NOMO-1 (cell line): ENCODE measurements at regions not wholly inside any gene's neighbourhood (a gene's known extent, or its start where the extent isn't known, plus 50 kb on each side); places are given as distances from the start of the nearest gene placed in this dataset.
"Not testable (repeated sequence)": the region's sequence is repeated elsewhere in the genome, so short reads cannot be mapped to it uniquely, and the experiment has no call there.

Experiments used
- DNase-seq, 2 experiments: peaks; one replicate each; lab custom pipeline; 2025; ENCODE audit not compliant: unreplicated experiment in 2 of 2; lab: John Stamatoyannopoulos, UW

GRCh38 chr13:97520061-97520460 is 86.1 kb downstream of the RAP2A start:
- DNase-seq, result no peak

GRCh38 chr13:97520866-97521265 is 86.9 kb downstream of the RAP2A start:
- DNase-seq, result no peak

DNA sequence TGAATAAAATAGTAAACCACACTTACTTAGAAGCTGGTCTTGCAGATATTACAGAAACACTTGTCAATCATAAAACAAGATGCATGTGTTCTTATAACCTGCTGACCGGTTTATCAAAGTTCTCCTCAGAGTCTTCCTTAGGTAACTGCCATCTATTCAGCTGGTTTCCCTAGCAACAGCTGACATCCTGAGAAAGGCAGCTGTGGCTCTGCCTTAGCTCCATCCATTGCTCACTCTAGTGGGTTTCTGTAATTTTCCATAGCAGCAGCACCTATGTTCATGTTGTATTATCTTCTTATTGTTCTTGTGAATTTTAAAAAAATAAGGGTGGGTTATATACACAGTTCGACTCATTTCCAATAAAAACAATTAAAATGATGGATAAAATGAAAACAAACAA is 87.8 kb downstream of the RAP2A start:
- DNase-seq, result no peak

DNA sequence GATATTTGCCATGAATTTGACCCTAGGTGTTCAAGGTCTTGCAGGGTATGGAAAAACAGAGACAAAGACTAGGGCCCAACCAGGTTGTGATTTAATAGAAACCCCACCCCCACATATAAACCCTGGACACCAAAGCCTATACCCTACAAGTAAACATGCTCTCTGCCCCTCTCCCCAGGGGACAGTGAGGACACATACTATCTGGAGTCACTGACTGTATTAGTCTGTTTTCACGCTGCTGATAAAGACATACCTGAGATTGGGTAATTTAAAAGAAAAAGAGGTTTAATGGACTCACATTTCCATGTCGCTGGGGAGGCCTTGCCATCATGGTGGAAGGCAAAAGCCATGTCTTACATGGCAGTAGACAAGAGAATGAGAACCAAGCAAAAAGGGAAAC is 88.3 kb downstream of the RAP2A start:
- DNase-seq, result no peak

DNA sequence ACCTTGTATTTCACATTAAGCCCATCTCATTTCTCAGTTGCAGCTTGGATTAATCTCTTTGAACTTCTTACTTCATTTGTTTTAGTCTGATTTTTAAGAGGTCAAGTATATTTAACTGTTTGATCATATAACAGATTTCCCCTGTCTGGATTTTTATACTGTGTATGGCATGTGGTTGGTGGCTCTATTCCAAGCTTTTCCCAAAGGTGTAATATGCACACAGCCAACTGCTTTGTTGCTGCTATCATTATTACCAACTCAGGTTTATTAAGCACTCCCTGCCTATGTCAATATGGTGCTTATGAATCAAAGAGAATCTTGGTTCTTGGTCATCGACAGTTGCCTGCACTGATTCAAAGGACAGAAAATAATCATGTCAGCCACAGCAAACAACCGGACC is 92.6 kb downstream of the RAP2A start:
- no peak for DNase-seq

- DNase-seq, result no peak
These were observed 94.5 kb downstream of the RAP2A start for GRCh38 chr13:97528518-97528917.

- DNase-seq, result no peak
These were observed 100.6 kb downstream of the RAP2A start for GRCh38 chr13:97534540-97534939.

- no peak for DNase-seq
These were observed 101.6 kb downstream of the RAP2A start for GRCh38 chr13:97535614-97536013.

- DNase-seq, result no peak
These were observed 103.1 kb downstream of the RAP2A start for GRCh38 chr13:97537110-97537509.

DNA sequence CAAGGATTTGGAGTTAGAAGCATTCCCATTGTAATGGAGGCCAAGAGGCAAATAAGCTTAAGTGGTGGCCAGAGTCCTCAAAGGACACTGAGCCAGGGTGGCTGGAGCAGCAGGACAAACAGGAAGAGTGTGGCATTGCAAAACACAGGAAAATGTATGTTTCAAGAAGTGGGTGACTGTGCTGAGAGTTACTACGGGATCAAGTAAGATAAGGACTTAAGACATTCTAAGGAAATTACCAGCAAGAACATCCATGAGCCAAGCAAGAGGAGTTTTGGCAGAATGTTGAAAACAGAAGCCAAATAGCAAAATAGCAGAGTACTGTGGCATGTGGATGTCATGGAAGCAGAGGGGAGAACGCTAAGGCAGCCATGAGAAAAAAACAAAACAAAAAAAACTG is 104.2 kb downstream of the RAP2A start:
- no peak for DNase-seq

DNA sequence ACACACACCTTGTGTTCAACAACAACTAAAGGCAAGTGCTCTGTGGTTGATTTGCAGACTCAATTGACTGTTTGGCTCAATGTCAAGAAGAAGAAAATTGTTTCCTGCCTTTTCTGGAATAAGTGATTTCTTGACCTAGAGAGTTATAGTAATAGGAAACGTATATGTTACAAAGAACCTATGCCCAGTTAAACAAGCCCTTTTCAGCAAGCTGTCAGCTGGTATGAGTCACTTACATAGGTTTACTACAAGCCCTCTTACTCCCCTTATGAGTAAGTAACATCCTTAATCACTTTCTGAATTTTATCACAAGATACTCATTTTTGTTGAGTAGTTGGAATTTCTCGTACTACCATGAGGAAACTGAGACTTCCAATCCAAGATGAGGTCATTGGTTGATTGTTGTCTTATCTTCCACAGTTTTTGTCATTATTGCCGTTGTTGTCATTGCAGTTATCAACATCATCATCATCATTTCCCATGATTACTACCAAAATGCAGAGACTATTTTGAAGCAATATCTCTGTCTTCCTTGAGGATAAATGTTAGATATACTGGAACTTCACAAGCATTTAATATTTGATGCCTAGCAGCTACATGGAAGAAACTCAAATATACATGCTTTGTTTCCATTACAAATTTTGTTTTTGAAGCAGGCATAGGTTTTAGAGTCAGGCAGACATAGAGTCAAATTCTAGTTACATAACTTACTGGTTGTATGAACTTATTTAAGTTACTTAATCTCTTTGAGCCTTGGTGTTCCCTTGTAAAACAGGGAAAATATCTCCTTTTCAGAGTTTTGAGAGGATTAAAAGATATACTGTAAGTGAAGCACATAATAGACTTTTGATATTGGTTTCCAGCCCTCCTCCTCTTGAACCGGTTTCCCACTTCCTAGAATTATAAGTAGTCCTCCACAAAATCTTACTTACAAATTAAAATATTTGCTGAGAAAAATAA is 106.0 kb downstream of the RAP2A start:
- no peak for DNase-seq

DNA sequence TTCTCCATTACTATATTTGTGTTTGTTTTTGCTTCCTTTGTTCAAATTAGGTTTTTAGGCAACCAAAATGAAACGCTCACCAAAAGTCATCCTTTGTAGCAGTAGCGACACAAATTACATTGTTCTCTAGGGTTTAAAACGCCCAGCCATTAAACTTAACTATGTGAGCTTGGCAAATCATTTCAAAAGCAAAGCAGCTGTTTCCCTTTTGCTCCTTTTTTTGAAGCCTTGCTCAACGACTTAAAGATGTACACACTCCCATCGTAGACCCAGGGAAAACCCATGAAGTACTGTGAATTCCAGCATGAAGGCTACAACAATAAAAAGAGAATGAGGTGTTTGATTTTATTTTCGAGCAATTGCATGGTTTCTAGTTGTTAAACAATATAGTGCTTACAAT is 106.7 kb downstream of the RAP2A start:
- DNase-seq, result no peak

DNA sequence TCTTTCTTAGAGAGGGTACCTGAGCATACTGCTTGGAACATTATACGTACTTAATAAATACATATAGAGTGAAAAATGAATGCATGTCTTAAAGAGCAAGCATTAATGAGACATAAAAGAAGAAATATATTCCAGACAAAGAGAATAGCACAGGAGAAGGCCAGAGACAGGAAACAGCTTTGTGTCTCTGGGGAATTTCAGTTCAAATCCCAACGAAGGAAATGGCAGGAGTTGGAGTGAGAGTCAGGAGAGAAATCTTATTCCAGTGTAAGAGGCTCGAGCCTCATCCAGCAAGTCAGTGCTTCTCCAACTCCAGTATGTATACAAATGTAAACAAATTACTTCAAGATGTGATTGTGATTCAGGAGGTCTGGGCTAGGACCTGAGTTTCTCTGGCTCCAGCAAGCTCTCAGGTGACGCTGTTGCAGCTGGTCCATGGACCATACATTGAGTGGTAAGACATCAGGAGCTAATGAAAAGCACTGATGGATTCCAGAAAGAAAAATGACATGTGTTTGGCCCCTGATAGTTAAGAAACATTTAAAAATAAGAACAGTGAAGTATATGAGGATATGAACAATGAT is 108.2 kb downstream of the RAP2A start:
- DNase-seq, result no peak

DNA sequence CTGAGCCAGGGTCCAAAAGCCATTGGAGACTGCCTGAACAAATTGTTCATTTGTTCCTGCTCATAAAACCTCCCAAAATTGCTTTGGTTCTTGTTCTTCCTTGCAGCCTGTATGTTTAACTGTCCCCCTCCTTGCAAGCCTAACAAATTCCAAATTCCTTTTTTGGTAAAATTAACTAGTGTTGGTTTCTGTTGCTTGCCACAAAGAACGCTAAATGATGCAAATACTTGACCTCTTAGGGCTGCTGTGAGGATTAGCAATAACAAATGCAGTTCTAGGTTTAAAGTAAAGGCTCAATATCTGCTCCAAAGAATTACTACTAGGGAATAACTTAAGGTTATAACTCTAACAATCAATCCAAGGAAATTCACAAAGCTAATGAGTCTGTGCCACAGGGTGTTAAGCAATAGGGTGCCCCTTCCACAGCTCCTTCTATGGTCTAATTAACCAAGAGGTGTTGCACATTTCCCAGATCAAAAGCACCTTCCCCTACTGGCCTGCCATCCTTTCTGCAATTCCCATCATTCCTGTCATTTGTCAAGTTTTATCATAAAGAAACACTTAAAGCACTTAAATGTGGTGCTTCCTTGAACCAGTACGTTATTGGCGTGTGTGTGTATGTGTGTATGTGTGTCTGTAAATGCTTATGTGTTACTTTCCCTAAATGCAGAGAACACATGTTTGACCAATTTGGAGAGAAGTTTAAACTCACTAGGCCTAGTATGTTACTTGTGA is 110.2 kb downstream of the RAP2A start:
- DNase-seq, result no peak

DNA sequence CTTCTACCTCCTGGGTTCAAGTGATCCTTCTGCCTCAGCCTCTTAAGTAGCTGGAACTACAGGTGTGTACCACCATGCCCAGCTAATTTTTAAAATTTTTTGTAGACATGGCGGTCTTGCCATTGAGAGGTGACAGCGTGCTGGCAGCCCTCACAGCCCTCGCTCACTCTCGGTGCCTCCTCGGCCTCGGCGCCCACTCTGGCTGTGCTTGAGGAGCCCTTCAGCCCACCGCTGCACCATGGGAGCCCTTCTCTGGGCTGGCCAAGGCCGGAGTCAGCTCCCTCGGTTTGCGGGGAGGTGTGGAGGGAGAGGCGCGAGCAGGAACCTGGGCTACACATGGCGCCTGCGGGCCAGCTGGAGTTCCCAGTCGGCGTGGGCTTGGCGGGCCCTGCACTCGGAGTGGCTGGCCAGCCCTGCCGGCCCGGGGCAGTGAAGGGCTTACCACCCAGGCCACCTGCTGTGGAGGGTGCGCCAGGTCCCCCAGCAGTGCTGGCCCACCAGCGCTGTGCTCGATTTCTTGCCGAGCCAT is 111.1 kb downstream of the RAP2A start:
- not testable (repeated sequence) for DNase-seq

GRCh38 chr13:97548138-97548537 is 114.2 kb downstream of the RAP2A start:
- DNase-seq, result no peak

DNA sequence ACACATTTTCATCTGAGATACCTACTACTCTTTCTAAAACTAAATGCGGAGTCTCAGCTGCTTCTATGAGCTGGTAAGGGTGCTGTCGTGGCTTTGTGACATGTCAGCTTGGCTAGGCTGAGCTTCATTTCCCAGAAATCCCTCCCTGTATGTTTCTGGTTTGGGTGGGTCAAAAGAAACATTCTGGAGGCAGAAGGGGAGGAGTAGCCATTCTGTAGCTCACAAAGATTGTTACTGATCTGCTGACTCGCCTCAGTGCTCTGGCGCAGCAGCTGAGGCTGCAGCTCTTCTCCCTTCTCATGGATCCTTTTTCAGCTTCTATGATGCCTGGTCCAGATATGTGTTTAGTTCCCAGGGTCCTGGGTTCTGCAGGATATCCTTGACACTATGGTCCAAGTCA is 114.7 kb downstream of the RAP2A start:
- DNase-seq, result no peak

- no peak for DNase-seq
These were observed 115.2 kb downstream of the RAP2A start for GRCh38 chr13:97549201-97549600.

DNA sequence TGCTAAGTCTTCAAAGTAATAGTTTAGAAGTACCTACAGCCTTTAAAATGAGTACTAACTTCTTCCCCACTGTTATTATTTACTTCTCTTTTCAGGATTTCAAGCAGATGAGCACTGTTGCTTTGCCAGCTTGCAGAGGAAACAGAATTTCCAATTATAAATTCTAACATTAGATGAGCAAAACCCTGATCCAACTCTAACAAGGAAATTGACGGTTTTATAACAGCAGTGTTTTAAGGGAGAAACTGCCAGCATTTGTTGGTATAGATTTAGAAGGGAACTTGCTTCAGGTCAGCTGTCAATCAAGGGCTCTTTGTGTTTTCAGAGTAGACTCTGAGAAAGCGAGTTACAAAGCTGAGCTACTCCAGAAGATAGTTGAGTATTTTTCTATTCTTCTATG is 120.5 kb downstream of the RAP2A start:
- DNase-seq, result no peak

GRCh38 chr13:97555034-97555433 is 121.1 kb downstream of the RAP2A start:
- no peak for DNase-seq

- DNase-seq, result no peak
These were observed 125.1 kb downstream of the RAP2A start for GRCh38 chr13:97559030-97559429.
